Mesenchymal stem cell (in vitro differentiated cells and primary cell): ENCODE measurements at regions not wholly inside any gene's neighbourhood (a gene's known extent, or its start where the extent isn't known, plus 50 kb on each side); places are given as distances from the start of the nearest gene placed in this dataset.
"Not testable (repeated sequence)": the region's sequence is repeated elsewhere in the genome, so short reads cannot be mapped to it uniquely, and the experiment has no call there.

ENCODE experiments used
- DNase-seq: peaks from one replicate; pipeline ENCODE4 v3.0.0-alpha.2; 2013
- H2AFZ ChIP-seq: one replicate; pipeline ENCODE4 v1.6.1; 2013; ENCODE audit warnings: low read depth, mild to moderate bottlenecking, control low read depth, inconsistent platforms, low read length, moderate library complexity
- H2AK5ac ChIP-seq: 2 replicates; pipeline ENCODE4 v1.6.1; 2013; ENCODE audit warnings: low read length, moderate library complexity, mild to moderate bottlenecking, inconsistent platforms; ENCODE audit not compliant: severe bottlenecking
- H2BK120ac ChIP-seq: one replicate; pipeline ENCODE4 v1.6.1; 2013; ENCODE audit warnings: low read depth, mild to moderate bottlenecking, inconsistent platforms, low read length, moderate library complexity
- H2BK12ac ChIP-seq, 2 experiments: one replicate each; pipeline ENCODE4 v1.6.1; 2013; ENCODE audit warnings: inconsistent platforms in 2 of 2, low read length in 2 of 2, mild to moderate bottlenecking in 2 of 2, moderate library complexity in 2 of 2, control low read depth in 1 of 2
- H2BK15ac ChIP-seq: one replicate; pipeline ENCODE4 v1.6.1; 2013; ENCODE audit warnings: mild to moderate bottlenecking, low read depth, inconsistent platforms; ENCODE audit not compliant: poor library complexity, severe bottlenecking
- H2BK5ac ChIP-seq: 2 replicates; pipeline ENCODE4 v1.6.1; 2013; ENCODE audit warnings: low read depth, mild to moderate bottlenecking, low read length, control low read depth, inconsistent platforms; ENCODE audit not compliant: poor library complexity, severe bottlenecking
- H3K14ac ChIP-seq, 2 experiments: one replicate each; pipeline ENCODE4 v1.6.1; 2013; ENCODE audit warnings: inconsistent platforms in 2 of 2, low read length in 2 of 2, control low read depth in 1 of 2, mild to moderate bottlenecking in 1 of 2, moderate library complexity in 1 of 2
- H3K18ac ChIP-seq, 2 experiments: one replicate each; pipeline ENCODE4 v1.6.1; 2013; ENCODE audit warnings: inconsistent platforms in 2 of 2, low read length in 2 of 2, control low read depth in 1 of 2, low read depth in 1 of 2, mild to moderate bottlenecking in 1 of 2
- H3K23ac ChIP-seq, 2 experiments: one replicate each; pipeline ENCODE4 v1.6.1; 2013; ENCODE audit warnings: inconsistent platforms in 2 of 2, low read length in 2 of 2, mild to moderate bottlenecking in 2 of 2, moderate library complexity in 2 of 2, control low read depth in 1 of 2
- H3K27ac ChIP-seq: 2 replicates; pipeline ENCODE4 v1.5.1; 2013; ENCODE audit warnings: mild to moderate bottlenecking, moderate library complexity, low read length, control low read depth, inconsistent platforms; ENCODE audit not compliant: poor library complexity, severe bottlenecking
- H3K27me3 ChIP-seq, 2 experiments: 2 replicates each; pipeline versions ENCODE4 v1.6.1 to v1.7.0; 2013; ENCODE audit warnings: low read length in 2 of 2, mild to moderate bottlenecking in 2 of 2, moderate library complexity in 2 of 2, control low read depth in 1 of 2, inconsistent platforms in 1 of 2; ENCODE audit not compliant: control insufficient read depth in 1 of 2, insufficient read depth in 1 of 2
- H3K36me3 ChIP-seq, 2 experiments: 2 replicates each; pipeline versions ENCODE4 v1.6.1 to v1.7.0; 2013; ENCODE audit warnings: low read length in 2 of 2, control low read depth in 1 of 2, inconsistent platforms in 1 of 2, low read depth in 1 of 2, mild to moderate bottlenecking in 1 of 2; ENCODE audit not compliant: insufficient read depth in 2 of 2, control insufficient read depth in 1 of 2
- H3K4ac ChIP-seq, 2 experiments: one replicate each; pipeline ENCODE4 v1.6.1; 2013; ENCODE audit warnings: inconsistent platforms in 2 of 2, low read length in 2 of 2, mild to moderate bottlenecking in 2 of 2, moderate library complexity in 2 of 2, control low read depth in 1 of 2, low read depth in 1 of 2
- H3K4me1 ChIP-seq: 2 replicates; pipeline ENCODE4 v1.6.1; 2013; ENCODE audit warnings: low read depth, low read length, control low read depth; ENCODE audit not compliant: control insufficient read depth, insufficient read depth
- H3K4me2 ChIP-seq: 2 replicates; pipeline ENCODE4 v1.6.1; 2013; ENCODE audit warnings: low read length, mild to moderate bottlenecking, inconsistent platforms; ENCODE audit not compliant: poor library complexity, severe bottlenecking
- H3K4me3 ChIP-seq, 2 experiments: 2 replicates each; pipeline versions ENCODE4 v1.5.1 to v1.7.0; 2013; ENCODE audit warnings: low read length in 2 of 2, mild to moderate bottlenecking in 2 of 2, control low read depth in 1 of 2, low read depth in 1 of 2; ENCODE audit not compliant: insufficient read depth in 1 of 2
- H3K79me1 ChIP-seq: replicated peaks from 2 replicates; pipeline ENCODE4 v1.6.1; 2013; ENCODE audit warnings: mild to moderate bottlenecking, control low read depth, low read length, inconsistent platforms; ENCODE audit not compliant: poor library complexity, severe bottlenecking
- H3K9ac ChIP-seq: 2 replicates; pipeline ENCODE4 v1.7.0; 2013; ENCODE audit warnings: mild to moderate bottlenecking, low read length, moderate library complexity
- H3K9me3 ChIP-seq: 2 replicates; pipeline ENCODE4 v1.7.0; 2013; ENCODE audit warnings: mild to moderate bottlenecking, low read length; ENCODE audit not compliant: control insufficient read depth
- H4K8ac ChIP-seq: one replicate; pipeline ENCODE4 v1.6.1; 2013; ENCODE audit warnings: inconsistent platforms, mild to moderate bottlenecking, low read length, moderate library complexity
- H4K91ac ChIP-seq: one replicate; pipeline ENCODE4 v1.6.1; 2013; ENCODE audit warnings: mild to moderate bottlenecking, low read length, inconsistent platforms
- WGBS: methylation state at CpG from one replicate; pipeline ENCODE4 v1.1.7; 2013; ENCODE audit warnings: mixed read lengths; 5-methylcytosine and 5-hydroxymethylcytosine counted together
- small RNA-seq: library from polyadenylated mRNA; stranded (forward); fragments of <200 nt; extraction: miRNeasy Mini kit (QIAGEN cat#:217004); gene quantifications from one replicate; pipeline ENCODE3, GENCODE V24; 2013; ENCODE audit warnings: low read depth

- not testable (repeated sequence) for H3K27ac ChIP-seq, H3K4me3 ChIP-seq, H3K14ac ChIP-seq, H2AK5ac ChIP-seq, H3K23ac ChIP-seq, H2BK5ac ChIP-seq, H2BK12ac ChIP-seq, H3K79me1 ChIP-seq, H3K9me3 ChIP-seq, H3K4me1 ChIP-seq, H4K8ac ChIP-seq, H3K18ac ChIP-seq, H2BK120ac ChIP-seq, H3K27me3 ChIP-seq, H3K4ac ChIP-seq, H3K36me3 ChIP-seq, H2BK15ac ChIP-seq, H4K91ac ChIP-seq, H3K9ac ChIP-seq, H3K4me2 ChIP-seq, H2AFZ ChIP-seq
- WGBS = 62% methylated on average over 2 of the region's 11 CpGs
- DNase-seq = peak; percentile 34
These were observed 60.9 kb upstream of the ALG13 start for GRCh38 chrX:111620084-111620483.

DNA sequence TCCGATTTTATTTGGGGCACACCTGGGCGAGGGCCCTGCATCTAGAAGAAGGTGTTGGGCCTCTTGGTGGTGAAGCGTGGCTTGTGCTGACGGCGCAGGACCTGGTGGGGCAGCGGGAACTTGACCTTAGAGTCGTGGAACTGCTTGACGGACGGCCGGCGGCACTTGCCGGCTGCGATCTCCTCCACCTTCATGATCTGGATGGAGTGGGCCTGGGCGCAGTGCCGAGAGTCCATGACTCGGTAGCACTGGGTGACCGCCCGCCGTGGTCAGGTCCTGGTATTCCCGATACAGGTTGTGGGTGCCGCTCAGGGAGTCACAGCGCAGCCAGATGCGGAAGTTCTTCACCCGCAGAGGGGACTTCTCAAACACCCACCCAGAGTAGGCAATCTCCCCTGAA lies 56.8 kb upstream of the ALG13 start:
- DNase-seq = no peak
- H4K8ac ChIP-seq = no peak overlapping the region
- H3K18ac ChIP-seq = no peak overlapping the region
- no peak overlapping the region for H3K27ac ChIP-seq
- no peak overlapping the region for H2BK5ac ChIP-seq
- no peaks in the 10 kb centered on the region for H3K36me3 ChIP-seq
- WGBS = 94% methylated on average over 13 of the region's 24 CpGs
- no peak overlapping the region for H3K14ac ChIP-seq
- no peak overlapping the region for H3K9ac ChIP-seq
- no peak overlapping the region for H3K4me2 ChIP-seq
- H2BK120ac ChIP-seq = no peak overlapping the region
- H3K23ac ChIP-seq = no peak overlapping the region
- H3K9me3 ChIP-seq = no peaks in the 10 kb centered on the region
- H3K79me1 ChIP-seq = no peaks in the 10 kb centered on the region
- H2AFZ ChIP-seq = no peak overlapping the region
- H2AK5ac ChIP-seq = no peak overlapping the region
- no peak overlapping the region for H3K4me3 ChIP-seq
- H2BK15ac ChIP-seq = no peak overlapping the region
- no peak overlapping the region for H3K4ac ChIP-seq
- H2BK12ac ChIP-seq = no peak overlapping the region
- peaks cover 0 to 3% of the 10 kb centered on the region in 2 experiments for H3K27me3 ChIP-seq
- H4K91ac ChIP-seq = no peak overlapping the region
- no peaks in the 10 kb centered on the region for H3K4me1 ChIP-seq

GRCh38 chrX:111627256-111627655 lies 53.7 kb upstream of the ALG13 start:
- not testable (repeated sequence) for H3K4me2 ChIP-seq, H3K9me3 ChIP-seq, H2BK12ac ChIP-seq, H2BK15ac ChIP-seq, H2AK5ac ChIP-seq, H3K79me1 ChIP-seq, H3K4ac ChIP-seq, H3K14ac ChIP-seq, H4K91ac ChIP-seq, H4K8ac ChIP-seq, H3K36me3 ChIP-seq, H2BK120ac ChIP-seq, H3K9ac ChIP-seq, H3K27me3 ChIP-seq, H3K4me1 ChIP-seq, H3K23ac ChIP-seq, H2BK5ac ChIP-seq, H3K4me3 ChIP-seq, H3K27ac ChIP-seq, H2AFZ ChIP-seq, H3K18ac ChIP-seq, DNase-seq
- WGBS = no CpG with 5 or more reads among the region's 2 CpGs

Small RNAs in the stretch of these regions (small RNA-seq; reads per million reads assigned to genes)
- 3.7 reads per million, percentile 34 among the genes with 10 or more reads in this experiment for gene AL589880.1
